B cell (primary cell): ENCODE measurements at regions not wholly inside any gene's neighbourhood (a gene's known extent, or its start where the extent isn't known, plus 50 kb on each side); places are given as distances from the start of the nearest gene placed in this dataset.

Source experiments
- CTCF ChIP-seq: fragments of 200-600 bp; IDR thresholded peaks from one replicate; pipeline ENCODE4 v1.8.0; 2022; ENCODE audit warnings: antibody characterized with exemption, mild to moderate bottlenecking
- EZH2 ChIP-seq: IDR thresholded peaks from 2 replicates; pipeline ENCODE4 v1.6.1; 2012; ENCODE audit warnings: borderline replicate concordance, low read depth, mild to moderate bottlenecking, moderate library complexity, low read length; ENCODE audit not compliant: insufficient read depth, poor library complexity, severe bottlenecking

- TF ChIP-seq EZH2, result no peak
- no peak for TF ChIP-seq CTCF
Observed at GRCh38 chr7:70994176-70994575, 137.8 kb upstream of the GALNT17 start.
